ENCODE measurements at regions not wholly inside any gene's neighbourhood (a gene's known extent, or its start where the extent isn't known, plus 50 kb on each side); places are given as distances from the start of the nearest gene placed in this dataset.
"Not testable (repeated sequence)": the region's sequence is repeated elsewhere in the genome, so short reads cannot be mapped to it uniquely, and the experiment has no call there.

DNA sequence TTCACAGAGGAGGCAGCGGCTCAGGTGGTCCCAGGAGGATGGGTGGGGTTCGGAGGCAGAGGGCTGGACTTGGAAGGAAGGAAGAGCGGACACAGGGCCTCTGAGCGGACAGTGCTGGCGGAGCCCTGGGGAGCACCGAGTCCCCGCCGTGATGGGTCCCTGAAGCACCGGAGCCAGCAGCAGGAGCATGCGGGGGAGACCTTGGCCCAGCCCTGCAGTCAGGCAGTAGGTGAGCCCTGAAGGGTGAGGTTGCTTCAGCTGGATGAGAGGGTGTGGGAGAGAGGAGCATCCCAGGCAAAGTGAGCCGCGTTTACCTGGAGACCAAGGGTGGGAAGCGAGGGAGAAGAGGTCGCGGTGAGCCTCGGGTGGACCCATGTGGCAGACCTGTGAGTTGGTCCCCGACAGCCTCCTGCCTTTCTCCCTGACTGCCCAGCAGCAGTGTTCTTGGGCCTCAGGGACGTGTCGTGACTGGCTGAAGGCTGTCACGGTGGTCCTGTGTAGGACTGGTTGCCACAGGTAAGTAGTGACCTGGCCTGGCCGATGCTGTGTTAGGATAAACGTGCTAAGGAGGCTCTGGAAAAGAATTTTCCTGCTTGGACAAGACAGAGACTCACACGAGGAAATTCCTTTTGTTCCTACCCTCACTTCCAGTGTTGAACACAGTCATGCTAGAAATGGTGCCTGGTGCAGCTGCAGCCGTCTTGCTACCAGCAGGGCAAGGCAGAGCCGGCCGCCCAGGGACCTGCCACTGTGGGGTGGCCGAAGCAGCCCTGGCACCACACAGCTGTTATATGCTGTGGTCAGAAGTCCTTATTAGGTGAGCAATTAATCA is 73.0 kb downstream of the RRM2 start:
- Histone ChIP-seq H3K27ac (ENCODE audit: low read depth, low read length) (no peak overlapping the region), H3K4me3 (ENCODE audit: low read depth, low read length) (no peak overlapping the region), H3K27me3 (ENCODE audit: control insufficient read depth, insufficient read depth, low read length) (no peaks in the 10 kb centered on the region), H3K9me3 (ENCODE audit: control insufficient read depth, insufficient read depth, low read length) (peaks cover 14% of the 10 kb centered on the region)
- ChIA-PET CTCF (no interaction called here), POLR2A (no interaction called here)
- no peak for DNase-seq (ENCODE audit: low read depth, low spot score)
- no peak for TF ChIP-seq CTCF (IDR thresholded peaks at IDR 0.05; ENCODE audit: low read depth, low read length)

- TF ChIP-seq CTCF (IDR thresholded peaks at IDR 0.05; ENCODE audit: low read depth, low read length): no peak
- CTCF ChIA-PET: no interaction called here
- Histone ChIP-seq H3K27me3 (ENCODE audit: control insufficient read depth, insufficient read depth, low read length) (no peaks in the 10 kb centered on the region), H3K9me3 (ENCODE audit: control insufficient read depth, insufficient read depth, low read length) (peaks cover 14% of the 10 kb centered on the region), H3K27ac (ENCODE audit: low read depth, low read length) (no peak overlapping the region), H3K4me3 (ENCODE audit: low read depth, low read length) (no peak overlapping the region)
- POLR2A ChIA-PET: no interaction called here
- DNase-seq (ENCODE audit: low read depth, low spot score): no peak
These were observed 73.8 kb downstream of the RRM2 start for GRCh38 chr2:10196110-10196892.

GRCh38 chr2:10196948-10197696 is 74.6 kb downstream of the RRM2 start:
- no peak for TF ChIP-seq CTCF (IDR thresholded peaks at IDR 0.05; ENCODE audit: low read depth, low read length)
- ChIA-PET CTCF (no interaction called here), POLR2A (no interaction called here)
- no peak for DNase-seq (ENCODE audit: low read depth, low spot score)
- H3K27me3 ChIP-seq (ENCODE audit: control insufficient read depth, insufficient read depth, low read length): no peaks in the 10 kb centered on the region
- H3K27ac ChIP-seq (ENCODE audit: low read depth, low read length): no peak overlapping the region
- no peak overlapping the region for H3K4me3 ChIP-seq (ENCODE audit: low read depth, low read length)
- H3K9me3 ChIP-seq (ENCODE audit: control insufficient read depth, insufficient read depth, low read length): peaks cover 14% of the 10 kb centered on the region

- H3K4me3 ChIP-seq (ENCODE audit: low read depth, low read length): no peak overlapping the region
- H3K9me3 ChIP-seq (ENCODE audit: control insufficient read depth, insufficient read depth, low read length): peaks cover 16% of the 10 kb centered on the region
- CTCF ChIA-PET: no interaction called here
- TF ChIP-seq CTCF (IDR thresholded peaks at IDR 0.05; ENCODE audit: low read depth, low read length): no peak
- H3K27me3 ChIP-seq (ENCODE audit: control insufficient read depth, insufficient read depth, low read length): no peaks in the 10 kb centered on the region
- H3K27ac ChIP-seq (ENCODE audit: low read depth, low read length): no peak overlapping the region
- POLR2A ChIA-PET: no interaction called here
- DNase-seq (ENCODE audit: low read depth, low spot score): no peak
These were observed 75.1 kb downstream of the RRM2 start for GRCh38 chr2:10197697-10198076.

DNA sequence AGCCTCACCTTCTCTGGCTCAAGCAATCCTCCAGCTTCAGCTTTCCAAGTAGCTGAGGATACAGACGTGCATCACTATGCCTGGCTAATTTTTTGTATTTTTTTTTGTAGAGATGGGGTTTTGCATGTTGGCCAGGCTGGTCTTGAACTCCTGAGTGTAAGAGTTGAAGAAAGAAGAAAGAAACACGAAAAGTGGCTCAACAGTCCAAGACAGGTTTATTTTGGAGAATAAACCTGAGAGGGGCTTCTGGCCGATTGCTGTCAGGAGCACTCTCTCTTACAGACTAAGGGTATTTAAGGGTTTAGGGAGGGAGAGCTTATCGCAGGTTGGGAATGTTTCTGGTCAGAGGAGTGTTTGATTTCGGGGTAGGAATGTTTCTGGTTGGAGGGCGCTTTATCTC is 75.9 kb downstream of the RRM2 start:
- H3K27ac ChIP-seq (ENCODE audit: low read depth, low read length); H3K4me3 ChIP-seq (ENCODE audit: low read depth, low read length); DNase-seq (ENCODE audit: low read depth, low spot score); H3K27me3 ChIP-seq (ENCODE audit: control insufficient read depth, insufficient read depth, low read length); CTCF ChIA-PET: not testable (repeated sequence)
- H3K9me3 ChIP-seq (ENCODE audit: control insufficient read depth, insufficient read depth, low read length): peaks cover 21% of the 10 kb centered on the region
- POLR2A ChIA-PET: interaction anchor here (0.6 kb wide), 1 partner anchor 177 kb away, joined by 3 read pairs; no protein-coding TSS in a partner anchor
